ENCODE measurements at regions not wholly inside any gene's neighbourhood (a gene's known extent, or its start where the extent isn't known, plus 50 kb on each side); places are given as distances from the start of the nearest gene placed in this dataset.
"Not testable (repeated sequence)": the region's sequence is repeated elsewhere in the genome, so short reads cannot be mapped to it uniquely, and the experiment has no call there.

- not testable (repeated sequence) for TF ChIP-seq CTCF, POLR2A (IDR thresholded peaks at IDR 0.05)
Observed at GRCh38 chr6:130711641-130712040, 115.6 kb upstream of the SMLR1 start.
